K562 (cell line): ENCODE measurements at regions not wholly inside any gene's neighbourhood (a gene's known extent, or its start where the extent isn't known, plus 50 kb on each side); places are given as distances from the start of the nearest gene placed in this dataset.

Experiments used
- ATAC-seq: fragments of 200-7000 bp; cut with Tn5 transposase; 3 replicates; pipeline ENCODE4 v1.9.1; 2020; ENCODE audit warnings: moderate library complexity
- BruUV-seq: library from RNA; stranded (reverse); fragments of 400-500 nt; replicated peaks from 2 replicates; lab custom pipeline; 2021; lab: Mats Ljungman, UMichigan
- CTCF ChIA-PET: fragments of 300-600 bp; formaldehyde crosslinking; extraction: SDS; loops from one replicate; lab custom pipeline; 2021; ENCODE audit warnings: low intra/inter-chr PET ratio; lab: Yijun Ruan, JAX
- POLR2A ChIA-PET: fragments of 300-600, 350-650 bp; sonication (Branson Sonifier 250); formaldehyde crosslinking; extraction: SDS; loops from one replicate; lab custom pipeline; 2021; ENCODE audit warnings: antibody characterized with exemption, inconsistent platforms; lab: Yijun Ruan, JAX
- DNase-seq, 4 experiments: peaks; one replicate each; pipeline versions ENCODE4 v3.0.0 to v3.0.0-alpha.2; 2011 to 2018; ENCODE audit warnings: low spot score in 3 of 4, mixed read lengths in 3 of 4; ENCODE audit errors: extremely low read depth in 1 of 4
- FAIRE-seq: peaks from 2 replicates; lab custom pipeline; 2011; peaks lifted over from hg19 to GRCh38; lab: Jason Lieb, UNC
- H2AFZ ChIP-seq: 2 replicates; pipeline ENCODE4 v1.6.0; 2011; ENCODE audit warnings: low read depth, low read length, control low read depth, inconsistent platforms
- H3K27ac ChIP-seq: fragments of 200-600 bp; 3 replicates; pipeline ENCODE4 v1.8.0; 2011; ENCODE audit warnings: low read depth, mild to moderate bottlenecking, control low read depth, inconsistent platforms, low read length, moderate library complexity, mixed read lengths; ENCODE audit errors: extremely low read depth
- H3K27me3 ChIP-seq, 2 experiments: fragments of 300-600 bp in 1 of 2; 2 replicates in 1 of 2; 3 replicates in 1 of 2; pipeline versions ENCODE4 v1.6.0 to v1.8.0; 2011; ENCODE audit warnings: inconsistent platforms in 2 of 2, low read length in 2 of 2, mild to moderate bottlenecking in 1 of 2, mixed read lengths in 1 of 2, moderate library complexity in 1 of 2; ENCODE audit not compliant: control insufficient read depth in 2 of 2, insufficient read depth in 2 of 2
- H3K36me3 ChIP-seq: fragments of 300-600 bp; 3 replicates; pipeline ENCODE4 v1.8.0; 2011; ENCODE audit warnings: mild to moderate bottlenecking, low read length, inconsistent platforms; ENCODE audit not compliant: control insufficient read depth, insufficient read depth
- H3K4me1 ChIP-seq, 2 experiments: fragments of 200-600 bp in 1 of 2; replicated peaks in 1 of 2; 2 replicates in 1 of 2; 3 replicates in 1 of 2; pipeline versions ENCODE4 v1.5.1 to v1.8.0; 2011; ENCODE audit warnings: inconsistent platforms in 2 of 2, low read length in 2 of 2, mild to moderate bottlenecking in 1 of 2, mixed read lengths in 1 of 2, moderate library complexity in 1 of 2; ENCODE audit not compliant: control insufficient read depth in 2 of 2, insufficient read depth in 2 of 2
- H3K4me2 ChIP-seq: 2 replicates; pipeline ENCODE4 v1.6.1; 2011; ENCODE audit warnings: low read length, control low read depth, inconsistent platforms, mixed read lengths; ENCODE audit not compliant: insufficient read depth
- H3K4me3 ChIP-seq: fragments of 200-600 bp; sonication (generic), shearing (Covaris generic); 2 replicates; pipeline ENCODE4 v1.5.1; 2016; ENCODE audit warnings: control low read depth, inconsistent platforms
- H3K79me2 ChIP-seq: fragments of 200-600 bp; 3 replicates; pipeline ENCODE4 v1.8.0; 2011; ENCODE audit warnings: low read length, inconsistent platforms; ENCODE audit not compliant: control insufficient read depth, insufficient read depth
- H3K9ac ChIP-seq, 2 experiments: 2 replicates each; pipeline versions ENCODE4 v1.6.0 to v1.6.1; 2011; ENCODE audit warnings: low read depth in 2 of 2, low read length in 2 of 2, control low read depth in 1 of 2, inconsistent platforms in 1 of 2, mild to moderate bottlenecking in 1 of 2, mixed read lengths in 1 of 2; ENCODE audit not compliant: insufficient read depth in 1 of 2
- H3K9me1 ChIP-seq: one replicate; pipeline ENCODE4 v1.6.0; 2011; ENCODE audit warnings: inconsistent platforms, mild to moderate bottlenecking, low read length, moderate library complexity; ENCODE audit not compliant: control insufficient read depth, insufficient read depth
- H3K9me3 ChIP-seq: replicated peaks from 2 replicates; pipeline ENCODE4 v1.5.1; 2011; ENCODE audit warnings: low read depth, low read length, inconsistent platforms; ENCODE audit not compliant: control insufficient read depth, insufficient read depth
- H4K20me1 ChIP-seq: replicated peaks from 2 replicates; pipeline ENCODE4 v1.6.1; 2011; ENCODE audit warnings: low read length, inconsistent platforms, mixed read lengths; ENCODE audit not compliant: control insufficient read depth, insufficient read depth
- EGR1 ChIP-seq: fragments of 450-650 bp; conservative IDR thresholded peaks from 2 replicates; pipeline ENCODE4 v1.6.1; 2017; ENCODE audit warnings: mild to moderate bottlenecking
- GABPB1 ChIP-seq: sonication (generic); formaldehyde crosslinking; IDR thresholded peaks from 2 replicates; pipeline ENCODE4 v1.8.0; 2022; ENCODE audit warnings: mild to moderate bottlenecking, missing genetic modification reagents
- KDM4B ChIP-seq, 2 experiments: fragments of 450-650 bp in 1 of 2; sonication (generic) in 1 of 2; IDR thresholded peaks; 2 replicates each; pipeline ENCODE4 v1.6.1; 2016 to 2017; ENCODE audit warnings: borderline replicate concordance in 2 of 2, antibody characterized with exemption in 1 of 2, low read depth in 1 of 2, mild to moderate bottlenecking in 1 of 2
- KHSRP ChIP-seq: fragments of 450-650 bp; IDR thresholded peaks from 2 replicates; pipeline ENCODE4 v1.6.1; 2017
- SFPQ ChIP-seq: fragments of 200-400 bp; formaldehyde crosslinking; IDR thresholded peaks from 2 replicates; pipeline ENCODE4 v1.6.1; 2017; ENCODE audit warnings: mild to moderate bottlenecking, low read depth, low read length, moderate library complexity
- WGBS: fragments of 100-300 bp; shearing (Covaris generic); methylation state at CpG from one replicate; pipeline ENCODE4 v1.1.6; 2016; ENCODE audit warnings: low coverage, mixed read lengths; ENCODE audit not compliant: insufficient coverage; ENCODE audit errors: missing lambda C conversion rate; 5-methylcytosine and 5-hydroxymethylcytosine counted together
- in situ Hi-C: fragments of 300-500 bp; cut with MboI; formaldehyde crosslinking; loops from 4 replicates; pipeline ENCODE4 v1.15.0; 2018; ENCODE audit warnings: inconsistent platforms, mixed read lengths
- intact Hi-C: fragments of 100-400 bp; cut with micrococcal nuclease; formaldehyde crosslinking; loops from 2 replicates; pipeline ENCODE4 v1.14.2; 2022

GRCh38 chr2:36178384-36178783 is 177.2 kb upstream of the CRIM1 start (continued):
- TF ChIP-seq SFPQ (no peak), KHSRP (no peak)
- TF ChIP-seq, all 486 proteins: peak for 0

GRCh38 chr2:36177282-36177681 is 178.3 kb upstream of the CRIM1 start:
- Histone ChIP-seq H3K27me3 (no peaks in the 10 kb centered on the region), H4K20me1 (no peaks in the 10 kb centered on the region), H3K4me3 (no peak overlapping the region), H3K4me2 (no peak overlapping the region), H3K79me2 (no peaks in the 10 kb centered on the region), H3K4me1 (no peaks in the 10 kb centered on the region), H3K27ac (no peak overlapping the region), H3K9me3 (no peaks in the 10 kb centered on the region), H3K9ac (no peak overlapping the region), H3K36me3 (no peaks in the 10 kb centered on the region), H3K9me1 (no peaks in the 10 kb centered on the region), H2AFZ (no peak overlapping the region)
- WGBS, result 0% methylated on average over 2 of the region's 2 CpGs
- in situ Hi-C loops, result no loop called here
- ChIA-PET POLR2A (no interaction called here), CTCF (no interaction called here)
- DNase-seq (no peak), ATAC-seq (no peak), FAIRE-seq (no peak)
- no peak for TF ChIP-seq EGR1
- no peak for TF ChIP-seq GABPB1 (CRISPR knock-in tag)
- TF ChIP-seq KDM4B (IDR thresholded peaks at IDR 0.05; ENCODE audit: borderline replicate concordance in 2 of 2, low read depth in 1 of 2), result no peak
- intact Hi-C loops, result no loop called here
- no TSS peak for BruUV-seq
